HFFc6 (cell line): ENCODE measurements at regions not wholly inside any gene's neighbourhood (a gene's known extent, or its start where the extent isn't known, plus 50 kb on each side); places are given as distances from the start of the nearest gene placed in this dataset.

Experiments used
- DNase-seq: peaks from one replicate; pipeline ENCODE4 v3.0.0-alpha.2; 2018
- H3K27ac Mint-ChIP-seq: 2 replicates; pipeline ENCODE4 v1.8.0; 2020; ENCODE audit warnings: mild to moderate bottlenecking, mixed read lengths
- H3K27me3 Mint-ChIP-seq: 2 replicates; pipeline ENCODE4 v1.8.0; 2021; ENCODE audit warnings: mild to moderate bottlenecking, moderate library complexity, mixed read lengths; ENCODE audit not compliant: insufficient read depth
- H3K36me3 Mint-ChIP-seq: 2 replicates; pipeline ENCODE4 v1.8.0; 2021; ENCODE audit warnings: low read depth, mixed read lengths
- H3K4me1 Mint-ChIP-seq: 2 replicates; pipeline ENCODE4 v1.8.0; 2020; ENCODE audit warnings: low read depth, mixed read lengths
- H3K4me3 Mint-ChIP-seq: 2 replicates; pipeline ENCODE4 v1.8.0; 2020; ENCODE audit warnings: mild to moderate bottlenecking, moderate library complexity, mixed read lengths
- H3K9me3 Mint-ChIP-seq: 2 replicates; pipeline ENCODE4 v1.8.0; 2020; ENCODE audit warnings: mild to moderate bottlenecking, mixed read lengths
- TF ChIP-seq, protein P1 (sequence below): fragments of 200-600 bp; sonication (generic); IDR thresholded peaks from 2 replicates; pipeline ENCODE4 v1.5.0; 2021; ENCODE audit warnings: antibody characterized with exemption, mild to moderate bottlenecking

DNA sequence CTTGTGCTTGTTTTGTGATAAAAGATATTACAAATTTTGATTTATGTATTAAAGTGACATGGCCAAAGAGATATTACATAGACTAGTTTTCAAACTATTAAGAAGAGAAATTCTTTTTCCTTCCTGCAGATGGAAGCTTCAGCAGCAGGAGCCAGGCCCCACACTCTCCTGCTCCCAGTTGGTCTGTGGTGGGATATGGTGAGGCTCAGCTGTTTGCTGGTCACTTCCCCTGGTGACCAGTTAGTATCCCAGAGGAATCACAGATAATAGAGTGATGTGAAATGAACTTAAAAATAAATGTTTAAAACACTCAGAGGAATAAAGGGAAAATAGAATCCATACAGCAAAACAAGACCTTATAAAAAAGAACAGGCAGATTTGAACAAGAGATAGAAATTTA, 154.7 kb downstream of the KTN1 start:
- Mint-ChIP-seq H3K4me1 (no peaks in the 10 kb centered on the region), H3K9me3 (no peaks in the 10 kb centered on the region), H3K27ac (no peak overlapping the region), H3K4me3 (no peak overlapping the region), H3K27me3 (peaks cover 5% of the 10 kb centered on the region), H3K36me3 (no peaks in the 10 kb centered on the region)
- TF ChIP-seq, protein P1, sequence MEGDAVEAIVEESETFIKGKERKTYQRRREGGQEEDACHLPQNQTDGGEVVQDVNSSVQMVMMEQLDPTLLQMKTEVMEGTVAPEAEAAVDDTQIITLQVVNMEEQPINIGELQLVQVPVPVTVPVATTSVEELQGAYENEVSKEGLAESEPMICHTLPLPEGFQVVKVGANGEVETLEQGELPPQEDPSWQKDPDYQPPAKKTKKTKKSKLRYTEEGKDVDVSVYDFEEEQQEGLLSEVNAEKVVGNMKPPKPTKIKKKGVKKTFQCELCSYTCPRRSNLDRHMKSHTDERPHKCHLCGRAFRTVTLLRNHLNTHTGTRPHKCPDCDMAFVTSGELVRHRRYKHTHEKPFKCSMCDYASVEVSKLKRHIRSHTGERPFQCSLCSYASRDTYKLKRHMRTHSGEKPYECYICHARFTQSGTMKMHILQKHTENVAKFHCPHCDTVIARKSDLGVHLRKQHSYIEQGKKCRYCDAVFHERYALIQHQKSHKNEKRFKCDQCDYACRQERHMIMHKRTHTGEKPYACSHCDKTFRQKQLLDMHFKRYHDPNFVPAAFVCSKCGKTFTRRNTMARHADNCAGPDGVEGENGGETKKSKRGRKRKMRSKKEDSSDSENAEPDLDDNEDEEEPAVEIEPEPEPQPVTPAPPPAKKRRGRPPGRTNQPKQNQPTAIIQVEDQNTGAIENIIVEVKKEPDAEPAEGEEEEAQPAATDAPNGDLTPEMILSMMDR, result no peak
- no peak for DNase-seq

DNA sequence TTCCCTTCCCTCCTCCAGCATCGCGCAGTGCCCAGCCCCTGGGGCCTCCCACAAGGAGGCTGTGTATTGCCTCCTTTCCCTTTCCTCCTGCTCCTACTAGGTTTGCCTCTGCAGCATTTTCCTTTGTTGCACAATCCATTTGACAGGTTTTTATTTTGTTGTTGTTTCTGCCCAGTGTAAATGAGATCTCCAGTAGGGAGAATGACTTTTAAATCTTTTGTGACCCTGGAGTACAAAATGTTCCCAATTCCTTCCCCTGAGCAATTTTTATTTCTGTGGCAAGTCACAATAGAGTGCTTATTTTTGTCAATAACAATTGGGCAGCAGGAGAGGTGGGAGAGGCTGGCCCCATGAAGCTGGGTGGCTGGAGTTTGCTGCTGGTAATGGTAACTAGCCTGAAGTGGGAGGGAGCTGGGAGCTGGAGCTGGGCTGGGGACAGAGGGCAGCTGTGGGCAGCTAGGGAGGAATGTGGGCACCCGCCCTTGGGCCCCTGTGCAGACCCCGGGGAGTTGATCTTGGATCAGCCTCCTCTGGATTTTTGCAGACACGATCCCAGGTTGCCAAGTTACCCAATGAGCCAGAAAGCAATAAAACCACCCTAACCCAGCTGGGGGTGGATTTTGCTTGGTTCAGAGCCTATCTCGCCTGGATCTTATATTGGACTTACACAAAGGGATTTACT, 160.1 kb downstream of the KTN1 start:
- Mint-ChIP-seq H3K4me1 (no peaks in the 10 kb centered on the region), H3K4me3 (no peak overlapping the region), H3K27ac (no peak overlapping the region), H3K36me3 (no peaks in the 10 kb centered on the region), H3K9me3 (no peaks in the 10 kb centered on the region), H3K27me3 (peaks cover 10% of the 10 kb centered on the region)
- DNase-seq, result no peak
- TF ChIP-seq, protein P1, result no peak

DNA sequence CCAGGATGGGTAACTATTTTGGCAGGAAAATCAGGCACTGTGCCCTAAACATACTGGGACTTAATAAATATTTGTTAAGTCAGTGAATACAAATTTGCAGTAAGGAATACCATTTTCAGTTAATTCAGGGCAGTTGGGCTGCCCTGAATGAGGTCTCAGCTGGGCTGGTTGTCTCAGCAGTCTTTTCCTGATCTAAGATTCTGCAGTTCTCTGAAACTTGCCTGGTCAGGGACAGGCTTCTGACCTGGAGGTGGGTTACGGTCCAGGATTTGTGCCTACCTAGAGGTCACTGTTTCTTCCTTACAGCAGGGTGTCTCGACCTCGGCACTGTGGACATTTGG, 160.6 kb downstream of the KTN1 start:
- H3K27me3 Mint-ChIP-seq, result peaks cover 10% of the 10 kb centered on the region
- no peaks in the 10 kb centered on the region for H3K9me3 Mint-ChIP-seq
- no peaks in the 10 kb centered on the region for H3K36me3 Mint-ChIP-seq
- no peak for DNase-seq
- H3K4me1 Mint-ChIP-seq, result no peaks in the 10 kb centered on the region
- TF ChIP-seq, protein P1, result no peak
- H3K27ac Mint-ChIP-seq, result no peak overlapping the region
- H3K4me3 Mint-ChIP-seq, result no peak overlapping the region

DNA sequence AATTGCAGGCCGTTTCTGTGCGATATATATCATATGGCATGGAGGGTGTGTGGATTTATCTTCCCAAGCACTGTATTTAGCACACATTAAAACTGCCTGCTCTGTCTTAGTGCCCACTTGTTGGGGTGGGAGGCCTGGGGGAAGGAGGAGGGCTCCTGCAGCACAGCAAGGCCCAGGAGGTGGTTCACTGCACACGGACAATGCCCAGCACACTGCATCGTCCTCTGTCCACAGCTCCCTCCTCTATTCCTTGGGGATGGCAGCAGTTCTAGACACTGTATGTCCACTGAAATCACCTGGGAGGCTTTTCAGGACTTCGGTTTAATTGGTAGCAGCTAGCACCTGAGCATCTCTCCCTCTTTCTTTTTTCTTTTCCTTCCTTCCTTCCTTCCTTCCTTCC, 161.2 kb downstream of the KTN1 start:
- H3K4me3 Mint-ChIP-seq, result no peak overlapping the region
- TF ChIP-seq, protein P1, result no peak
- no peak overlapping the region for H3K27ac Mint-ChIP-seq
- no peak for DNase-seq
- no peaks in the 10 kb centered on the region for H3K9me3 Mint-ChIP-seq
- H3K27me3 Mint-ChIP-seq, result peaks cover 10% of the 10 kb centered on the region
- H3K36me3 Mint-ChIP-seq, result no peaks in the 10 kb centered on the region
- H3K4me1 Mint-ChIP-seq, result no peaks in the 10 kb centered on the region

DNA sequence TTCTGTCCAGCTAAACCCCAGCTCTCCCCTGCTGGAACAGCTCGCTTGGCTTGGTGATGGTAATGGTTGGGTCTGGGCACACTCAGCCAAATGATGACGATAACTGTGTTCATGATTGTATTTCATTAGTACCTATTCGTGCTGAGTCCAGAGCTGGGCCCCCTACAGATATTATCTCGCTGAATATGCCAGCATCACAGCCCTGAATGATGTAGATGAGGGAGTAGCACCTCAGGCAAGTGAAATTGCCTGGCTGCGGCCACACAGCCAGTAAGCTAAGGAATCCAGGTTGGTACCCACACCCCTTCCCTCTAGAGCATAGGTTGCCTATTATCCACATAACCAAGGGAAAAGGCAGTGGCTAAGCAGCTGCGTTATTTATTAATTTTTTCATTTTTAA, 163.5 kb downstream of the KTN1 start:
- Mint-ChIP-seq H3K4me1 (no peaks in the 10 kb centered on the region), H3K9me3 (no peaks in the 10 kb centered on the region), H3K4me3 (no peak overlapping the region), H3K36me3 (no peaks in the 10 kb centered on the region), H3K27ac (no peak overlapping the region), H3K27me3 (peaks cover 11% of the 10 kb centered on the region; the same call in 1 of the 2 replicates)
- no peak for DNase-seq
- TF ChIP-seq, protein P1, result no peak

DNA sequence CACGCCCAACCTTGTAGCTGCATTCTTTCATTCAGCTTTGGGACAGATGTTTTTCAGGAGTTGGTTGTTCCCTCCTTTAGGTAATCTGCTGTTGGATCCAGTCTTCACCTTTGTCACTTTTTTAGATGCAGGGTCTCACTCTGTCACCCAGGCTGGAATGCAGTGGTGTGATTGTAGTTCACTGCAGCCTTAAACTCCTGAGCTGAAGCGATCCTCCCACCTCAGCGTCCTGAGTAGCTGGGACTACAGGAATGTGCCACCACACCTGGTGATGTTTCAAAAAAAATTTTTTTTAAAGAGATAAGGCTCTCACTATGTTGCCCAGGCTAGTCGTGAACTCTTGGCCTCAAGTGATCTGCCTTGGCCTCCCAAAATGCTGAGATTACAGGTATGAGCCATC, 164.3 kb downstream of the KTN1 start:
- H3K4me3 Mint-ChIP-seq, result no peak overlapping the region
- no peaks in the 10 kb centered on the region for H3K4me1 Mint-ChIP-seq
- DNase-seq, result no peak
- no peaks in the 10 kb centered on the region for H3K9me3 Mint-ChIP-seq
- peaks cover 11% of the 10 kb centered on the region; the same call in 1 of the 2 replicates for H3K27me3 Mint-ChIP-seq
- TF ChIP-seq, protein P1, result no peak
- H3K36me3 Mint-ChIP-seq, result no peaks in the 10 kb centered on the region
- no peak overlapping the region for H3K27ac Mint-ChIP-seq
